Spleen (tissue), 7 donors: ENCODE measurements at regions not wholly inside any gene's neighbourhood (a gene's known extent, or its start where the extent isn't known, plus 50 kb on each side); places are given as distances from the start of the nearest gene placed in this dataset.

Experiments used
- POLR2AphosphoS5 ChIP-seq, 3 donors: sonication (generic); formaldehyde crosslinking; IDR thresholded peaks; one replicate each; pipeline ENCODE4 v1.5.1; 2017; ENCODE audit warnings: antibody characterized with exemption in 3 of 3
- TF ChIP-seq, protein P1 (sequence below), 11 experiments: fragments of 200-600 bp in 7 of 11; fragments of 450-650 bp in 4 of 11; sonication (generic) in 4 of 11; IDR thresholded peaks in 8 of 11; conservative IDR thresholded peaks in 3 of 11; 1 replicate in 7 of 11; 2 replicates in 4 of 11; pipeline versions ENCODE4 v1.4.0 to v1.8.0; 2016 to 2021; ENCODE audit warnings: antibody characterized with exemption in 11 of 11, inconsistent platforms in 4 of 11, mild to moderate bottlenecking in 1 of 11
- donor health status: DM: no; HTN: no; CAD: no; lungs with moderate emphysema.
- donor health status: DM: no; HTN: no; CAD: no.
- donor health status: DM: no; HTN: no; CAD: no.

DNA sequence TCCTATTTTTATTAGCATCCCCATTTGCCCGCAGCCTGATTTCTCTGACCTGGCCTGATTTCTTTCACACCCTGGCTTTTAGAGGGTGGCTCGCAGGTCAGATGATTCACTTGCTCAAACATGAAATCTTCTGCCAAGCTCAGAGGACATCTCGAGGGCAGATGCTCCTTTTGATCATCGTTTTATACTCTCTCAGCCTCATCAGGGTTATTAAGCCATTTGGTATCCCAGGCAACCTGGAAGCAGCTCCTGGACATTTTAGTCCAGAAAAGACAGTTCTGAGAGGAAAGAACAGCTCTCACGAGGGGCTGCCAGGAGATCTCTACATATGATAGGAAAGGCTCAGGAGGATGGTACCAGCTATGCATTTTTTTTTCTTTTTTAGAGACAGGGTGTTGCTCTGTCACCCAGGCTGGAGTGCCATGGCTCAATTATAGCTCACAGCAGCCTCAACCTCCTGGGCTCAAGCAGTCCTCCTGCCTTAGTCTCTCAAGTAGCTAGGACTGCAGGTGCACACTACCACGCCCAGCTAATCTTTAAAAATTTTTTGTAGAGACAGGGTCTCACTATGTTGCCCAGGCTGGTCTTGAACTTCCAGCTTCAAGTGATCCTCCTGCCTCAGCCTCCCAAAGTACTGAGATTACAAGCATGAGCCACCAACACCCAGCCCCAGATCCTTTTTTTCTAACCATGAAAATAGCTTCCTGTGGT, 165.4 kb downstream of the KATNAL1 start:
- TF ChIP-seq, protein P1, sequence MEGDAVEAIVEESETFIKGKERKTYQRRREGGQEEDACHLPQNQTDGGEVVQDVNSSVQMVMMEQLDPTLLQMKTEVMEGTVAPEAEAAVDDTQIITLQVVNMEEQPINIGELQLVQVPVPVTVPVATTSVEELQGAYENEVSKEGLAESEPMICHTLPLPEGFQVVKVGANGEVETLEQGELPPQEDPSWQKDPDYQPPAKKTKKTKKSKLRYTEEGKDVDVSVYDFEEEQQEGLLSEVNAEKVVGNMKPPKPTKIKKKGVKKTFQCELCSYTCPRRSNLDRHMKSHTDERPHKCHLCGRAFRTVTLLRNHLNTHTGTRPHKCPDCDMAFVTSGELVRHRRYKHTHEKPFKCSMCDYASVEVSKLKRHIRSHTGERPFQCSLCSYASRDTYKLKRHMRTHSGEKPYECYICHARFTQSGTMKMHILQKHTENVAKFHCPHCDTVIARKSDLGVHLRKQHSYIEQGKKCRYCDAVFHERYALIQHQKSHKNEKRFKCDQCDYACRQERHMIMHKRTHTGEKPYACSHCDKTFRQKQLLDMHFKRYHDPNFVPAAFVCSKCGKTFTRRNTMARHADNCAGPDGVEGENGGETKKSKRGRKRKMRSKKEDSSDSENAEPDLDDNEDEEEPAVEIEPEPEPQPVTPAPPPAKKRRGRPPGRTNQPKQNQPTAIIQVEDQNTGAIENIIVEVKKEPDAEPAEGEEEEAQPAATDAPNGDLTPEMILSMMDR (IDR thresholded peaks at IDR 0.05 in 8 of 11, conservative IDR thresholded peaks at IDR 0.05 in 3 of 11) = no peak
- TF ChIP-seq POLR2AphosphoS5 (IDR thresholded peaks at IDR 0.05) = no peak
